CD4-positive, alpha-beta T cell treated with Interleukin-4 for 4 hours (primary cell): ENCODE measurements at regions not wholly inside any gene's neighbourhood (a gene's known extent, or its start where the extent isn't known, plus 50 kb on each side); places are given as distances from the start of the nearest gene placed in this dataset.

Experiments
- DNase-seq: peaks from one replicate; pipeline ENCODE4 v3.0.0-alpha.2; 2020

GRCh38 chr13:84686458-84686857 is 804.2 kb upstream of the SLITRK1 start:
- no peak for DNase-seq

DNA sequence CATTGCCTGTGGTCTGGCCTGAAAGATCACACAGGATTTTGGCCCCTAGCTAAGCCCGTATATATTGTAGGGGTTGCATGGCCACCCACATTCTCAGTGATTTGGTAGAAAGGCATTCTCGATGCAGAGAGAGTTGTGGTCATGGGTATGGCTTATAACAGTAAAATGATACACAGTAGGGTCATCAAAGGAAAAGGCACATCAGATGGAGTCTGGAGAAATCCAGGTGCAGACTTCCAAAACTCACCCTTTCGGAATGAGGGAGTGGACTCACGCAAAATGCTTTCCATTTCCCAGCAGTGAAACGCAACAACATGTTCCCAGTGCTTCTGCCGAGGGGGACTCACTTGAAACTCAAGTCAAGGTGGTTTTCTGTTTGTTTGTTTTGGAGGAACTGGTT is 802.5 kb upstream of the SLITRK1 start:
- DNase-seq, result no peak

DNA sequence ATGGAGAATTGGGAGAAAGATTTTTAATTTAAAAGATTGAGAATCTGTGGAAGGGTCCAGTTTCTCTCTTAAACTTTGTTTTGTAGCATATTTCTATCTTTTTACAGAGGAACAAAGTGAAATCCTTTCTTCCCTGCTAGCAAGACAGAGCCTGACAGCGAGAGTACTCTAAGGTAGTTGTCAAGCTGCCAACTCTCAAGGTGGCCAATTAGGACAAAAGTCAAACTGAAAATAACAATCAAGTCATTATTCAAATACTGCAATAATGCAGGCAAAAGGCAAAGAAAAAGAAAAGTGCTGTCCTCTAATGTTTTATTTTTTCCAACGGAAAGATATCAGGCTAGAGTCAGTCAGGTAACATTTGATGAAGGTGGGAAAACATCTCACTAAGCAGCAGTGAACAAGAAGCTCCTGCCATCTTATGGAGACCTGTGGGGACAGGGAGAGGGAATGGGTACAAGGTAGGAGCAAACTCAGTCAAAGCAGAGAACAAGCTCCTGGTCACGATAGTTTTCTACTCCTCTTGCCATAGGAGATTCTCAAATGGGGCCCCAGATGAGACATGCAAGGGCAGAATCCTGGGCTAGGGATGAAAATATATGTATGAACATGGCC is 801.9 kb upstream of the SLITRK1 start:
- DNase-seq, result no peak

DNA sequence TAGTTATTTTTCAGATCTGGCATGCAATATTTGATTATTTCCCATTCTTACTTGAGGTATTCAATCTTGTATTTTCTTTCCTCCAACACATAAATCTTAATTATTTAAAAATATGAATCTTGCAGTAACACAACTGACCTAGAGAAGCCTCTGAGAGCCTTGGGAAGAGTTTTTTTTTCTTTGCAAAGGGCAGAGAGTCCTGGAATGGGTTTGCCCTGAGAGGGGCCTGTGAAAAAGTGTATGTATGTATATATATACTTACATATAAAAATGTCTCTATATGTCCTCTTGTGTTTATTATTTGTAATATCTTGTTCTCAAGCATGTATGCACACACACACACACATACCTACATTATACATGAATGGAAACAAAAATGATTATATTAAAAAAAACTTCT is 801.2 kb upstream of the SLITRK1 start:
- DNase-seq, result no peak

DNA sequence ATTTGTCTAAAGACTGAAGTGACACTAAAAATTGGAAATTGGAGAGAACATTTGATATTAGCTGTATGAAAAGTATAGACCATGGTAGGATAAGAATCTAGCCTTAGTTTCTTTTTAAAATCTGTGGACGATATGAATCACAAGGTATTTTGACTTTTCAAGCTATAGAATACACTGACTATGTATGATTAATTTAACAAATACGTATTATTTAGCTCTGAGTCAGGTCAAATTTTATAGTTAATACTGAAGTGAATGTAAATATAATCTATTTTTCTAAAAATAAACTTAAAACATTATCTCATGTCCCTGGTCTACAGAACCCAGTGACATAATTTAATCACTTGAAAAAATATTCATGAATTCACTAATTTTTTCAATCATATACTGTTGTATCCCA is 795.6 kb upstream of the SLITRK1 start:
- no peak for DNase-seq

GRCh38 chr13:84672616-84673015 is 790.3 kb upstream of the SLITRK1 start:
- DNase-seq, result no peak

DNA sequence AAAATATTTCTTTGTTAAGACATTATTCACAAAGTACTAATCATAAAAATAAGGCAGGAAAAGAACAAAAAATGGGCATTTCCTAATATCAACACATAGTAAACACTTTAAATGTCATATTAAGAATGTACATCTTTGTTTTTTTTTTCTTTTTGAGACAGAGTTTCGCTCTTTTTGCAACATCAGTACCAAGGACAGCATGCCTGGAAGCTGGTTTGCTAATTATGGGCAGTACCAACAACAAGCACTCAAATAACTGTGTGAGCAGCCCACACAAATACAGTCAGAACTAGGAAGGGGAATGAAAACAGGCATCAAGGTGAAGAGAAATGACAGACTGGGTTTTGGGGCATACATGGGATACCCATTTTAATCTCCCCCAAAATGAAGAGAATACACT is 788.0 kb upstream of the SLITRK1 start:
- DNase-seq, result no peak

DNA sequence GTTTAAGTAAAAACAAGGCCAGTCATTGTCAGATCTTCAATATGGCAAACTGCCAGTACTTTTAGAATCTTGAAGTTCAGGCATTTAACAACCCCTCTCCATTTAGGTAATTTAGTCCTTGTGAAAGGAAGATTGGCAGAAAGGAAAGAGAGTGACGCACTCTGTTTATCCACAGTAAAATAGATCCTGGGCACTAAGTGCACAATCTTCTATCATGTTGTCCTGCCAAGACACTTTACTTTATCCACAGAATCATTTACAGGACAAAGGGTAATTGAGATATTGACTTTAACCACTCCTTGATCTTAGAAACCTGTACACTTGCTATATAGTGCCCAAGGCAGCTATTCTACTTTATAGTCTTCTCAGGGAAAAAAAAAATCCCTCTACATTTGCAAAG is 786.4 kb upstream of the SLITRK1 start:
- DNase-seq, result no peak

DNA sequence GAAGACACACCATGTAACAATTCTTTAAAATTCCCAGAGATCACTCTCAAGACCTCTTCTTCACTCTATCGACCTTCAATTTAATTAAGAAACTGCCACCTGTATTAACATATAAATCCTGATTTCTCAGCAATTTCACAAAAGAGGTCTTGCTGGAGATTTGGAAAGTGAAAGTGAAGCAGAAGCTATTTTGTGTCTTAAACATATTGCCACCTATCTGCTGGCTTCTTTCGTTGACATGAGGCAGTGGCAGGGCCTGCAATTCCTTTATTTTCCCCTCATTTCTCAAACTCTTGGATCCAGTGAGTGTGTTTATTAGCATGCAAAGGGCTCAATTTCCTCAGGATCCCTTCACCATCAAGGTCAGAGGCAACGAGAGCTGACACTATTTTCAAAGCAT is 780.2 kb upstream of the SLITRK1 start:
- no peak for DNase-seq

- no peak for DNase-seq
Observed at GRCh38 chr13:84661718-84662117, 779.4 kb upstream of the SLITRK1 start.

DNA sequence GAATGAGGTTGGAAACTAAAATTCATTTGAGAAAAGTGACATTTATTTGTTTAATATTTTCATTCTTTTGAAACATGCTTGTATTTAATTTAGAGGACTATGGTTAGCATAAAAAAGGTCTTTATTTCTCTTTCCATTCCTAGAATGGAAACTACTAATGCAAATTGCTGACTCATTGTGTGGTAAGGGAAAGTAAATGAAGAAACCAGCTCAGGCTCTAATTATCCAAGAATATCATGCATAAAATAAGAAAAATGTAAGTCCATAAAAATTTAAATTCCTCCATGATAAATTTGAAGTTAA is 777.0 kb upstream of the SLITRK1 start:
- DNase-seq, result no peak

- no peak for DNase-seq
Observed at GRCh38 chr13:84658491-84659358, 776.5 kb upstream of the SLITRK1 start.

DNA sequence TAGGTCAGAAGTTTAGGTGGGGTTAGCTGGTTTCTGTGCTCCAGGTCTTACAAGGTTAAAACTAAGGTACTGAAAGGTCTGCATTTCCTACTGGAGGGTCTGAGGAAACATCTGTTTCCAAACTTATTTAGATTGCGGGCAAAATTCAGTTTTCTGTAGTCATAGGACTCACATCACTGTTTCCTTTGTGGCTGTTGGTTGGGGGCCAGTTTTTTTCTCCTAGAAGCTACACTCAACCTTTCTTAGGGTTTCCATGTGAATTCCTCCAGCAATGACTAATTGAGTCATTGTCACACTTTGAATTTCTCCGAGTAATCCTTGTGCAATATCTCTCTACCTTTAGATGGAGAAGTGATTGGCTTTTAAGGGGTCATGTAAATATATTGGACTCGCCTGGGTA is 773.4 kb upstream of the SLITRK1 start:
- no peak for DNase-seq

DNA sequence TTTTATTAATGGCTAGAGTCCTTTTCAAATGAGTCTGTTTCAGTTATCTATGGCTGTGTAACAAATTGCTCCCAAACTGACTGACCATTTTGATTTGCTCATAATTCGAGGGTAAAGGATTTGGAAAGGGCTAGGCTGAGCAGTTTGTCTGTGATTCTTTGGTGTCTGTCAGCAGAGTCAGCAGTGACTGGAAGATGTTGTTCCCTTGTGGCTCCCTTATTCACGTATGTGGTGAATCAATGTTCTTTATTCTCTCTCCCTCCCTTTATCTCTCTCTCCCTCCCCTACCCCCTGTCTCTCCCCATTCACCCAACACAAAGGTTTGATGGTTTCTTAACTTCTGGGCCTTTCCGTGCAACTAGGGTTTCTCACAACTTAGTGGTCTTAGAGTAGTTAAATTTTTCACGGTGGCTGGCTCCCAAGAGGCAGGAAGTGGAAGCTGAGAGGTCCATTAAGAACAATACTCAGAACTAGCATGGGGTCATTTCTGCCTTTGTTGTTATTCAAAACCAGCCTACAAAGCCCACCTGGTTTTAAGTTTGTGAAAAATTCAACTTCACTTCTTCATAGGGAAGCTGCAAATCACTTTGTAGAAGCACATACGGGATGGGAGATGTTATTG is 772.5 kb upstream of the SLITRK1 start:
- DNase-seq, result no peak

GRCh38 chr13:84653915-84654534 is 771.8 kb upstream of the SLITRK1 start:
- no peak for DNase-seq

DNA sequence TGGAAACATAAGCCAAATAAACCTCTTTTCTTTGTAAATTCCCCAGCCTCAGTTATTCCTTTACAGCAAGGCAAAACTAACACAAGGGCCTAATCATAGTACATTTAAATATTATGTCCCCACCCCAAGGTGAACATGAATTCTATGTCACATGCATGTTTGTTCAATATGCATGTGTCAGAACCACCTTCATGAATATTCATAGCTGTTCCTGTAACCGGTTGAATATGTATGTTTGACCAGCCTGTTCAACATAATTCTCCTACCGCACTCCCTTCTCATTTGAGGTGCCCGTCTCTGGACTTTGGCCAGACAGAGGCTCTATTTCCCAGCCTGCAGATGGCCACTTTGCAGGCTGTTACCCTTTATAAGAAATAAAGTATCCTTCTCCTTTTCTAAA is 769.4 kb upstream of the SLITRK1 start:
- DNase-seq, result no peak

- DNase-seq, result no peak
Observed at GRCh38 chr13:84651288-84651687, 769.0 kb upstream of the SLITRK1 start.

DNA sequence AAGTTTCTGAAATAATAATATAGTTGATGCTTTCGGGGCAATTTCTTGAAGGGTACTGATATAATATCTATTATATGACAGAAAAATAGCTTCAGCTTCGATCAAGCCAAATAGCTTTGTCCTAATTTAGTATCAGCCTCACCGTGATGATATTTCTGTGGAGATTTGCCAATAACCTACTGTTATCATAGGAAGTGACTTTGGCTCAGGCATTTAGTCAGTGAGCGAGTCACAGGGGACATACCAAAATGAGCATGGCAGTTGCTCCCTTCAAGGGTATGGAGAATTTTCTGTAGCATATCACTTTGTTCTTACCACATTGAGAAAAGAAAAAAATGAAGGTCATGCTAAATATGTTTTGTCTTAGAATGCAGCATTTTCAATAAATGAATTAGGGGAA is 767.6 kb upstream of the SLITRK1 start:
- DNase-seq, result no peak

DNA sequence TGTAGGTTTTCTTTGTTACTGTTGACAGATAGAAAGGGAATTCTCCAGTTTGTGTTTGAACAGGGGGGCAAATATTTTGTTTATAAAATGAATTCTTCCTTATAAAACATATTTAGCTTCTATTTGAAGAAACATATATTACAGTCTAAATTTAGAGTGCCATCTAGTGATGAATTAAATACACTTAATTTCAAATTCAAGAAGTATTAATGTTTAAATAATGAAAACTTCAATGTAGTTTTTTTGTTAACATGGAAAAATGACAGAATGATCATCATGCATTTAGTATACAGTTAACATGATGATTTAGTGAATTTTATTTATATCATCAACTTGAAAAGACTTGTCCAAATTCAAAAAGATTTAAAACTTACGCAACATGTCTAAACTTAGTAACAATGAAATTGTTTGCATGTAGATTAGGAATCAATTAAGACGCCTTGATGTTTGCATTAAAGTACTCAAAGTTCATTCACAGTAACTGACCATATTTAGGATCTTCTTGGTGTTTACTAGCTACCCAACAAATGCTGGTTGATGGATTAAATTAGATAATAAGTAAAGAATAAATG is 765.9 kb upstream of the SLITRK1 start:
- no peak for DNase-seq

GRCh38 chr13:84646957-84647356 is 764.7 kb upstream of the SLITRK1 start:
- DNase-seq, result no peak

GRCh38 chr13:84645196-84646012 is 763.1 kb upstream of the SLITRK1 start:
- DNase-seq, result no peak

DNA sequence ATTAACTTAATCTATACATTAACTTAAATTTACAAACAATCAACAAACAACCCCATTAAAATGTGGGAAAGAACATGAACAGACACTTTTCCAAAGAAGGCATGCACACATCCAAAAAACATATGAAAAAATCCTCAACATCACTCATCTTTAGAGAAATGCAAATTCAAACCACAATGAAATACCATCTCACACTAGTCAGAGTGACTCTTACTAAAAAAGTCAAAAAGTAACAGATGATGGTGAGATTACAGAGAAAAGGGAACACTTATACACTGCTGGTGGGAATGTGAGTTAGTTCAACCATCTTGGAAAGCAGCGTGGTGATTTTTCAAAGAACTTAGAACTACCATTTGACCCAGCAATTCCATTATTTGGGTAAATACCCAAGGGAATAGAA is 759.2 kb upstream of the SLITRK1 start:
- no peak for DNase-seq

GRCh38 chr13:84640691-84641090 is 758.4 kb upstream of the SLITRK1 start:
- no peak for DNase-seq
